ENCODE measurements at regions not wholly inside any gene's neighbourhood (a gene's known extent, or its start where the extent isn't known, plus 50 kb on each side); places are given as distances from the start of the nearest gene placed in this dataset.

DNA sequence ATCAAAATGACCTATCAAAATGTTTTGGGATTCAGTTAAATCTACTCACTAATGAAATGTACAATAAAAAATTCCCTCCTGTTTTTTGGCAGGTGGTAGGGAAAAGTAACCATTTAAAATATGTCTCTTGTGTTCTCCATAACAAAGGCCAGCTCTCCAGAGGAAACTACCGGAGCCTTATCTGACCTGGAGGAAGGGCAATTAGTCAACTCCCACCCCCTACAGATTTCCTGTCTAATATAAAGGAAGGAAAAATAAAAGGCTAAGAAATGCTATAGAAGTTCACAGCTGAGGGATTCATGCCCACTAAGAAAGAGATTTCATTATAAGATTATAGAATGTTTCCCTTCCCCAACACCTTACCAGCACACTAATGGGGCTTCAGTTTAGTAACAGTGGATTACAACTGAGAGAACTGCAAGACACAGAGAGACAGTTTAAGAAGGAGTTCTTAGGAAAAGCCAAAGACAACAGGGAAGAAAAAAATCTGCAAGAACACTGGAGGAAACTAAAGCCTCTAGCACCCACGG lies 376.5 kb upstream of the KCNMB2 start (continued):
- TF ChIP-seq ZNF532 (CRISPR knock-in tag; IDR thresholded peaks at IDR 0.05; ENCODE audit: borderline replicate concordance) (no peak), IRF2 (CRISPR knock-in tag; IDR thresholded peaks at IDR 0.05; ENCODE audit: borderline replicate concordance, low read depth) (no peak), SP1 (CRISPR knock-in tag; conservative IDR thresholded peaks at IDR 0.05) (no peak), ATF3 (CRISPR knock-in tag; conservative IDR thresholded peaks at IDR 0.05) (no peak), KAT7 (CRISPR knock-in tag; IDR thresholded peaks at IDR 0.05; ENCODE audit: borderline replicate concordance) (no peak), GABPB1 (CRISPR knock-in tag; IDR thresholded peaks at IDR 0.05) (no peak)
- TF ChIP-seq, protein P1, sequence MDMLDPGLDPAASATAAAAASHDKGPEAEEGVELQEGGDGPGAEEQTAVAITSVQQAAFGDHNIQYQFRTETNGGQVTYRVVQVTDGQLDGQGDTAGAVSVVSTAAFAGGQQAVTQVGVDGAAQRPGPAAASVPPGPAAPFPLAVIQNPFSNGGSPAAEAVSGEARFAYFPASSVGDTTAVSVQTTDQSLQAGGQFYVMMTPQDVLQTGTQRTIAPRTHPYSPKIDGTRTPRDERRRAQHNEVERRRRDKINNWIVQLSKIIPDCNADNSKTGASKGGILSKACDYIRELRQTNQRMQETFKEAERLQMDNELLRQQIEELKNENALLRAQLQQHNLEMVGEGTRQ (CRISPR knock-in tag; IDR thresholded peaks at IDR 0.05) = no peak
- TF ChIP-seq, protein P2, sequence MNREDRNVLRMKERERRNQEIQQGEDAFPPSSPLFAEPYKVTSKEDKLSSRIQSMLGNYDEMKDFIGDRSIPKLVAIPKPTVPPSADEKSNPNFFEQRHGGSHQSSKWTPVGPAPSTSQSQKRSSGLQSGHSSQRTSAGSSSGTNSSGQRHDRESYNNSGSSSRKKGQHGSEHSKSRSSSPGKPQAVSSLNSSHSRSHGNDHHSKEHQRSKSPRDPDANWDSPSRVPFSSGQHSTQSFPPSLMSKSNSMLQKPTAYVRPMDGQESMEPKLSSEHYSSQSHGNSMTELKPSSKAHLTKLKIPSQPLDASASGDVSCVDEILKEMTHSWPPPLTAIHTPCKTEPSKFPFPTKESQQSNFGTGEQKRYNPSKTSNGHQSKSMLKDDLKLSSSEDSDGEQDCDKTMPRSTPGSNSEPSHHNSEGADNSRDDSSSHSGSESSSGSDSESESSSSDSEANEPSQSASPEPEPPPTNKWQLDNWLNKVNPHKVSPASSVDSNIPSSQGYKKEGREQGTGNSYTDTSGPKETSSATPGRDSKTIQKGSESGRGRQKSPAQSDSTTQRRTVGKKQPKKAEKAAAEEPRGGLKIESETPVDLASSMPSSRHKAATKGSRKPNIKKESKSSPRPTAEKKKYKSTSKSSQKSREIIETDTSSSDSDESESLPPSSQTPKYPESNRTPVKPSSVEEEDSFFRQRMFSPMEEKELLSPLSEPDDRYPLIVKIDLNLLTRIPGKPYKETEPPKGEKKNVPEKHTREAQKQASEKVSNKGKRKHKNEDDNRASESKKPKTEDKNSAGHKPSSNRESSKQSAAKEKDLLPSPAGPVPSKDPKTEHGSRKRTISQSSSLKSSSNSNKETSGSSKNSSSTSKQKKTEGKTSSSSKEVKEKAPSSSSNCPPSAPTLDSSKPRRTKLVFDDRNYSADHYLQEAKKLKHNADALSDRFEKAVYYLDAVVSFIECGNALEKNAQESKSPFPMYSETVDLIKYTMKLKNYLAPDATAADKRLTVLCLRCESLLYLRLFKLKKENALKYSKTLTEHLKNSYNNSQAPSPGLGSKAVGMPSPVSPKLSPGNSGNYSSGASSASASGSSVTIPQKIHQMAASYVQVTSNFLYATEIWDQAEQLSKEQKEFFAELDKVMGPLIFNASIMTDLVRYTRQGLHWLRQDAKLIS (CRISPR knock-in tag; IDR thresholded peaks at IDR 0.05; ENCODE audit: borderline replicate concordance) = no peak

DNA sequence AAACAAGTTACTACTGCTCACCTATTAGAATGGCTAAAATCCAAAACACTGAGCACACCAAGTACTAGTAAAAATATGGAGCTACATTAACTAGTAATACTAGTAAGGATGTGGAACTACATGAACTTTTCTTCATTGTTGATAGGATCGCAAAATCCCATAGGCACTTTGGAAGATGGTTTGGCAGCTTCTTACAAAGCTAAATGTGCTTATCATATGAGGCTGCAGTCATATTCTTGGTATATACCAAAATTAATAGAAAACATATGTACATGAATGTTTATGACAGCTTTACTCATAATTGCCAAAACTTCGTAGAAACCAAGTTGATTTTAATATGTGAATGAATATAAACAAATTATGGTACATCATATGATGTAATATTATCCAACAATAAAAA lies 366.8 kb upstream of the KCNMB2 start:
- H3K9me3 Mint-ChIP-seq = peaks cover 12% of the 10 kb centered on the region
- H3K27ac Mint-ChIP-seq = no peak overlapping the region
- no peaks in the 10 kb centered on the region for H3K27me3 Mint-ChIP-seq (ENCODE audit: low read depth)
- ATAC-seq (no peak), DNase-seq (ENCODE audit: low spot score) (no peak)
- H3K4me3 Mint-ChIP-seq = no peak overlapping the region
- TF ChIP-seq MXD4 (CRISPR knock-in tag; IDR thresholded peaks at IDR 0.05; ENCODE audit: borderline replicate concordance) = no peak
- TF ChIP-seq TP53 (CRISPR knock-in tag; IDR thresholded peaks at IDR 0.05) = no peak
- TF ChIP-seq CREM (CRISPR knock-in tag; IDR thresholded peaks at IDR 0.05) = no peak
- TF ChIP-seq MYBL2 (CRISPR knock-in tag; IDR thresholded peaks at IDR 0.05) = no peak
- H3K4me1 Mint-ChIP-seq = peaks cover 23% of the 10 kb centered on the region
- ChIA-PET CTCF (no interaction called here), POLR2A (no interaction called here)
- 0 out of 2 replicates have a peak, but pooled peaks cover 3% of the 10 kb centered on the region for H3K36me3 Mint-ChIP-seq

- ChIA-PET POLR2A (no interaction called here), CTCF (interaction anchor here (0.7 kb wide), 1 partner anchor 1120 kb away, joined by 3 read pairs; no protein-coding TSS in a partner anchor)
- H3K36me3 Mint-ChIP-seq = 0 out of 2 replicates have a peak, but pooled peaks cover 3% of the 10 kb centered on the region
- DNase-seq (ENCODE audit: low spot score) = no peak
- no peak overlapping the region for H3K4me3 Mint-ChIP-seq
- H3K27ac Mint-ChIP-seq = no peak overlapping the region
- H3K9me3 Mint-ChIP-seq = peaks cover 12% of the 10 kb centered on the region
- ATAC-seq = no peak
- peaks cover 11% of the 10 kb centered on the region for H3K4me1 Mint-ChIP-seq
- H3K27me3 Mint-ChIP-seq (ENCODE audit: low read depth) = no peaks in the 10 kb centered on the region
- TF ChIP-seq ZNF423 (CRISPR knock-in tag; IDR thresholded peaks at IDR 0.05) (no peak), HMGA2 (CRISPR knock-in tag; IDR thresholded peaks at IDR 0.05) (no peak), EMX1 (CRISPR knock-in tag; IDR thresholded peaks at IDR 0.05) (no peak), ZNF317 (CRISPR knock-in tag; IDR thresholded peaks at IDR 0.05; ENCODE audit: borderline replicate concordance, low read depth) (no peak), ZNF671 (CRISPR knock-in tag; IDR thresholded peaks at IDR 0.05) (no peak)
- TF ChIP-seq, protein P3, sequence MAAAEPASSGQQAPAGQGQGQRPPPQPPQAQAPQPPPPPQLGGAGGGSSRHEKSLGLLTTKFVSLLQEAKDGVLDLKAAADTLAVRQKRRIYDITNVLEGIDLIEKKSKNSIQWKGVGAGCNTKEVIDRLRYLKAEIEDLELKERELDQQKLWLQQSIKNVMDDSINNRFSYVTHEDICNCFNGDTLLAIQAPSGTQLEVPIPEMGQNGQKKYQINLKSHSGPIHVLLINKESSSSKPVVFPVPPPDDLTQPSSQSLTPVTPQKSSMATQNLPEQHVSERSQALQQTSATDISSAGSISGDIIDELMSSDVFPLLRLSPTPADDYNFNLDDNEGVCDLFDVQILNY (CRISPR knock-in tag; IDR thresholded peaks at IDR 0.05) = no peak
- TF ChIP-seq, protein P1 (CRISPR knock-in tag; IDR thresholded peaks at IDR 0.05) = no peak
- TF ChIP-seq, protein P4, sequence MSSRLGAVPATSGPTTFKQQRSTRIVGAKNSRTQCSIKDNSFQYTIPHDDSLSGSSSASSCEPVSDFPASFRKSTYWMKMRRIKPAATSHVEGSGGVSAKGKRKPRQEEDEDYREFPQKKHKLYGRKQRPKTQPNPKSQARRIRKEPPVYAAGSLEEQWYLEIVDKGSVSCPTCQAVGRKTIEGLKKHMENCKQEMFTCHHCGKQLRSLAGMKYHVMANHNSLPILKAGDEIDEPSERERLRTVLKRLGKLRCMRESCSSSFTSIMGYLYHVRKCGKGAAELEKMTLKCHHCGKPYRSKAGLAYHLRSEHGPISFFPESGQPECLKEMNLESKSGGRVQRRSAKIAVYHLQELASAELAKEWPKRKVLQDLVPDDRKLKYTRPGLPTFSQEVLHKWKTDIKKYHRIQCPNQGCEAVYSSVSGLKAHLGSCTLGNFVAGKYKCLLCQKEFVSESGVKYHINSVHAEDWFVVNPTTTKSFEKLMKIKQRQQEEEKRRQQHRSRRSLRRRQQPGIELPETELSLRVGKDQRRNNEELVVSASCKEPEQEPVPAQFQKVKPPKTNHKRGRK (CRISPR knock-in tag; IDR thresholded peaks at IDR 0.05; ENCODE audit: borderline replicate concordance) = no peak
Measured at GRCh38 chr3:178170698-178171535, 365.3 kb upstream of the KCNMB2 start.
